HG03097 (cell line): ENCODE measurements at regions not wholly inside any gene's neighbourhood (a gene's known extent, or its start where the extent isn't known, plus 50 kb on each side); places are given as distances from the start of the nearest gene placed in this dataset.

ENCODE experiments used
- ATAC-seq: cut with Tn5 transposase; IDR thresholded peaks from one replicate; pipeline ENCODE4 v1.9.1; 2021; ENCODE audit not compliant: unreplicated experiment, low FRiP score

DNA sequence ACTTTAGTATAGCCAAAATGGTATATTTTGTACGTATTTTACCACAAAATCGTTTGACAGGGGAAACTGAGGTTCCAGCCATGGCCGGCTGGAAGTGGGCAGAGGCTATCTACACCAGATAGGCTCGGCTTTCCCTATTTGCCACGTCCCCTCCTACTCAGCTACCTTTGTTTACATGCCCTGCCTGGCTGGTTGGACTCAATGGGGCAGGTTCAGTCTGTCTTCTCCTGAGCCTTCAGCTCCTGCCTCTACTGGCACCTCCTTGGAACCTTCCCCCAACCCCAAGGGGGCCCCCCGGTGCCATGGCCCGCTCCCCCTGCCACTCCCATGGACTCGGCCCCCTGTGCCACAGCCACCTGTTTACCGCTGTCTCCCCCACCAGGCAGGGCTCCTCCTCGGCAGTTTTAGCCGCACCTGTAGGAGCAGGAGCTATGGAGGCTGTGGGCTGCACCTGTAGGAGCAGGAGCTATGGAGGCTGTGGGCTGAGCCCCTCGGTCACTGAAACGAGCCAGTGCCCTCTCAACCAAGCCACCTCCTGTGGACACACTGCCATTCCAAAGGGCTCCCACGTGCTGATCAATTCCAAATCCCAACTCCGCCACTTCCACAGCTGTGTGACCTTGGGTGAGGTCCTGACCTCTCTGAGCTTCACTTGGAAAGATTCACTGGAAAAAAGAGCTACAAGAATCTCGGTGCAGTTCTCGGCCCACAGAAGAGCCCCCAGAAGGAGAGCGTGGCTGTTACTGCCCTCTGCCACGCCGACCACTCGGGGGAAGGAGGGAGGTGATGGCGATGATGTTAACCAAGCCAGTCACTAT is 62.2 kb downstream of the NCOR2 start:
- no peak for ATAC-seq

DNA sequence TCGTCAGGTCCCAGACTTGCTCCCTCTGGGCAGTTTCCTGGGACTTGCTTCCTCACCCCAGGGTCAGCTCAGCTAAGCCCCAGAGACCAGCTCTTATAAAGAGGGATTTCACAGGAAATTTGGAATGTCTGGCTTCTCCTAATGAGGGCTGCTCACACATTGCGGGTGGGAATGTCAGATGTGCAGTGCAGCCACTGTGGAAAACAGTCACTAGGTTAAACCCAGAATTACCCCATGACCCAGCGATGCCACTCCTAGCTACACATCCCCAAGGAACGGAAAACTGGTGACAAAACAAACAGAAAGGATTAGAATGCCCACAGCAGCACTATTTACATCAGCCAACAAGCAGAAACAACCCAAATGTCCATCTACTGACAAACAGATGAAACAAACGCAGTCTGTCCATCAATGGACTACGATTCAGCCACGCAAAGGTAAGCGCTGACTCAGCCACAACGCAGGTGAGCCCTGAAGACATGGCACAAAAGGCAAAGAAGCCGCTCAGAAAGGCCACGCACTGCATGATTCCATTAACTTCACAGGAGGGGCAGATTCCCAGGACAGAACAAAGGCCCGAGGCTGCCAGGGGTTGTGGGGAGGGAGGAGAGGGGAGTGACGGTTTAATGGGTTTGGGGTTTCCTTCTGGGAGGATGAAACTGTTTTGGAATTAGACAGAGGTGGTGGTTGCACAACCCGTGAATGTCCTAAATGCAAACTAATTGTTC is 63.0 kb downstream of the NCOR2 start:
- ATAC-seq, result no peak

DNA sequence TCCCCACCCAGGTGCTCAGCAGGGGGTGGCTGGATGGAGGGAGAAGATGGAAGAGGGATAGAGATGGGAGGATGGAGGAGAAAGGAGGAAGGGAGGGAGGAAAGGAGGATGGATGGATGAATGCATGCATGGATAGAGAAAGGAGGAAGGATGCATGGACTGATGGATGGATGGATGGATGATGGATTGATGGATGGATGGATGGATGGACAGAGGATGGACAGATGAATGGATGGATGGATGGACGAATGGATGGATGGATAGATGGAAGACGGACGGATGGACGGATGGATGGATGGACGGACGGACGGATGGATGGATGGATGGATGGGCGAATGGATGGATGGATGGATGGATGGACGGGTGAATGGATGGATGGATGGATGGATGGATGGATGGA is 64.1 kb downstream of the NCOR2 start:
- no peak for ATAC-seq

DNA sequence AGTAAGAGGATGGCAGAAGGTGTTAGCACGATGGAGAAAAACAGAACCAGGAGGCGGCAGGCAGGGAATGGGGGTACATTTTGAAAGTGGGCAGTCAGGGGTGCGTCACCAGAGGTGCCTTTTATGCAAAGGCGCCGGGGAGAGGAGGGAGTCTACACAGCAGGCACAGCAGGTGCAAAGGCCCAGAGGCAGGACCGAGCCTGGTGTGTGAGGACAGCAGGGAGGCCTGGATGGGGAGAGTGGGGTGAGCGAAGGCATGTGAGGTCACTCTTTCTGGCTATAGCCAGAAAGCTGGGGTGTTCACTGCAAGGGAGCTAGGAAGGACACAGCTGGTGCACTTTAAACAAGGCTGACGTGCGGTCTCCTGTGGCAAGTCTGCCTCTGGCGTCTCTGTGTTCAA is 65.0 kb downstream of the NCOR2 start:
- ATAC-seq, result no peak

DNA sequence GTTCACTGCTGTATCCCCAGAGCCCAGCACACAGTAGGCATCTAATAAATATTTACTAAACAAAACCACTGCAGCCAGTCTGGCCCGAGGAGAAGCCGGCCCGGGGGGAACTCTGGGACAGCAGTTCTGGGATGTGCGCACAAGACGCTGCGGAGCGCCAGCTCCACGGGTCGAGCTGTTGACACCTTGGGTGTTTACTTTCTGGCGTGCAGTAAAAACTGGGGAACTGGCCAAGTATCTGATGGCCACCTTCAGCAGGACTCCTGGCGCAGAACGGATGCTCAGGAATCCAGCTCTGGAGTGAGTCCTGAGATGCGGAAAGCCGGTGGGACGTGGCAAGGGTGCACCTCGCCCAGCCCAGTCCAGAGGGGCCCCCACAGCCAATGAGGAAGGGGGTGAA is 65.6 kb downstream of the NCOR2 start:
- no peak for ATAC-seq

DNA sequence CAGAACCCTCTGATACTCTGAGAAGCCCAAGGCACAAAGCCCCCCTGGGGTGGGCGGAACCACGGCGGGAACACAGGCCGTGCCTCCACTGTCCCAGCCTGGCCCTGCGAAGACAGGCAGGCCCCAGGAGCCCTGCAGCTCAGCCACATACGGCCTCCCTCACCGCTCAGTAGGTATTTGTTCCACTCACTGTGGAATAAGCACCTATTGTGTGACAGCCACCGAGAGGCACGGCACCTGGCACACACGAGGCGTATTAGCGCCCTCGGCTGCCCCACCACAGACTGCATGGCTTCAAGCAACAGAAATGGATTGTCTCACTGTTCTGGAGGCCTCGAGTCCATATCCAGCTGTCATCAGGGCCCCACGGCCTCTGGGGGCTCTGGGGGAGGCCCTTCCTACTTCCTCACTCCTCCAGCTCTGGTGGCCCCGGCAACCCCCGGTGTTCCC is 66.3 kb downstream of the NCOR2 start:
- no peak for ATAC-seq

DNA sequence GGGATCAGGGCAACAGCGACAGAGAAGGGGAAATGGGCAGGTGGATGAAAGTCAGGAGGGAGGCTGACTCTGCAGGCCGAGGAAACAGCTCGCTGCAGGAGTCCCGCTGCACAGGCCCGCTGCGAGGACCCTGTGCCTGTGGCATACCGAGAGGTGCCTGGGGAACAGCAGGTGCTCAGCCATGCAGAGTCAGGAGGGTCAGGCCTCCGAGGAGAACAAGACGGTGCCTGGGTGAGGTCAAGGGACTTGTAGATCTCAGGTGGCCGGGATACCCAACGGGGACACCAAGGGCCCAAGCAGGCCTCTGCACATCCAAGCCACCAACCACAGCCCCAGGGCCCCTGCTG is 67.5 kb downstream of the NCOR2 start:
- ATAC-seq, result no peak

DNA sequence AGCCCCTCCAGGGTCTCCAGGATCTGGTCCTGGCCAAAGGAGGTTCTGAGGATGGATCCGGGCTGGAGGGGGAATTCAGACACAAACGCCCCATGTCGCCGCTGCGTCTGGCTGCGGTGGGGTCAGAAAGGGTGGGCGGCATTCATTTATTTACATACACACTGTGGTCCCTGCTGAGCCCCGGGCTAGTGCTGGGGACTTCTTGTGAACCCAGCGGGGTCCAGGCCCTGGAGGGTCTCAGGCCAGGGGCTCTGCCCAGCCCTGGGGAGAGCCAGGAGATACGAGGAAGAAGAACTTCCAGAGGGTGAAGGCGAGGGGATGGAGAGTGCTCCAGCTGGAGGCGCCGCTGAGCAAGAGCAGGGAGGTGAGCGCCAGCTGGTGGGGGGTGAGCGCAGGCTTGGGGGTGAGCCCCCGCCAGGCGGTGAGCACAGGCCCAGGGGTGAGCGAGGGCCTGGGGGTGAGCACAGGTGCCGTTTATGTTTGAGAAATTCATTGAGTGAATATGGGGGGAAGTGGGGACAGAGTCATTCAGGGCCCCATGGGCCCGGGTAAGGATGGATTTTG is 68.1 kb downstream of the NCOR2 start:
- no peak for ATAC-seq

DNA sequence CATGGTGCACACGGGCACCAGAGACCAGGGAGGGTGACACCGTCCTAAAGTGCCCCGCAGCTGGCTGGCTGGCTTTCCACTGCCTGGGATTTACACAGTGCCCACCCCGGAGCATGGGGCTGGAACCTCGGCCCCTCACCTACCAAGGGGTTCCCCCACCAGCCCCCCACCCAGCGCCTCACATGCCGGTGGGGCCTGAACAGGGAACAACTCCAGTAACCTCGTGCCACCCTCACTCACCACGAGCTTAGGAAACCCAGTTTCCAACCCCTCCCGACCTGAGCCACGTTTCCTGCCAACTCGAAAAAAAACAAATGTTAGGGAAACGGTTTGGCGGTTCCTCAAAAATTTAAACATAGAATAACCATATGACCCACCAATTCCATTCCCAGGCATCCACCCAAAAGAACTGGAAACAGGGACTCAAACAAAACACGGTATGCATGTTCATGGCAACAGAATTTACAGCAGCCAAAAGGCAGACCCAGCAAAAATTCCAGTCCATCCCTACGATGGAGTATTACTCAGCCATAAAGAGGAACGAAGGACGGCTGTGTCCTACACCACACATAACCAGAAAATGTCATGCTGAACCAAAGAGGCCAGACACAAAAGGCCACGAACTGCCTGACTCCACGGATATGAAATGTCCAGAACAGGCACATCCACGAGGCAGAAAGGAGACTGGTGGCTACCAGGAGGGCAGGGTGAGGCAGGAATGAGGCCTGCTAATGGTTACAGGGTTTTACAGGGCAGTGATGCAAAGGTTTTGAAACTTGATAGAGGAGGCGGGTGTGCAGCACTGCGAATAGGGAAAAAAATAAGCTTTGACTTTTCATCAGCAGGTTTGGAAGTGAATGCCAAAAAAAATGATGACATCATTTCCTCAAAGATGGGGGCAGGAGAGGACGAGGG is 68.9 kb downstream of the NCOR2 start:
- no peak for ATAC-seq

DNA sequence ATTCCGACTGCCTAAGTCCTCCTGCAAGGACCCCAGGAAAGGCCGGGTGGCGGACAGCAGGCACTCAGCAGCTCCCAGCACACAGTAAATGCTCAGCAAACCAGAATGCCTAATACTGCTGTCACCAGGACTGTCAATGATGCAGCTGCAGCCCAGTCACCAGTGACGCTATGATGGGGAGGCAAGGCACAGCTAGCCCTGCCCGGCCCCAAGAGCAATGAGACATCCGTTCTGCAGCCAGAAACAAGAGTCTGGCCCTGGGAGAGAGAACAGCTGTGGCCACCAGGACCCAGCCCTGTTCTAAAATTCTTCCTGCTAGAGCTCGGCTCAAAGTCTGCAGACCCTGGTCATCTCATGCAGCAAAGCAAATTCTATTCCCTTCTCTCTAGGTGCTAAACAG is 69.8 kb downstream of the NCOR2 start:
- ATAC-seq, result no peak

DNA sequence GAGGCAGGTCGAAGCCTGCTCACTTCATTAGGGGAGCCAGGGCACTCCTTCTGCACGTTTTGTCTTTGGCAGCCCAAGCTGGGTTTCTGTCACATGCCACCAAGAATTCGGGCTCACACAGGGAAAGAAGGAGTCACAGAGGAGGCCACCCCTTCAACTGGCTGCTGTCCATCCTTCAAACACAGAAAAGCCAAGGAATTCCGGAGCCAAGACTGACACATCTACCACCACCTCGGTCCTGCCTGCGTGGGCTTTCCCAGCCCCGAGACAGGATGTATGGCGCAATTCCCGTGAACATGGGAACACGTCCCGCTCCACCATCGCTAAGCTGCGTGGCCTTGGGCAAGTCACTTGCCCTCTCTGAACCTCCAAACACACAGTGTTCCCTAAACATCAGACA is 70.4 kb downstream of the NCOR2 start:
- ATAC-seq, result no peak

DNA sequence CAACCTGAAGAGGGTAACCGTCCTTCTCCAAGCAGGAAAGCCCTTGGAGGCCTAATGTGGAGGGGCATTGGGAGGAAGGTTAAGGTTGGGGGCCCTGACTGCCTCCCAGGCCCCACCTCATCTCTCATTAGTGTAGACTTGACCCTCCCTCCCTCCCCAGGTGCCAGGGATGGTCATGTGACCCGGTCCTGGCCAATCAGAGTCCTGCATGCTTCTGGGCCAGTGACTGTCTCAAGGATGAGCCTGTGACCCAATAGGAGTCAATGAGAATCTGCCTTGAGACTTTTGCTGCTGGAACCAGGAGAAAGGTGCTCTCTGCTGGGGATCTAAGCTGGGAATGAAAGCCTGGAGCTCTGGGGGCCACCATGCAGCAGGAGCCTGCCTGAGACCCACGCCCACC is 70.8 kb downstream of the NCOR2 start:
- ATAC-seq, result no peak

DNA sequence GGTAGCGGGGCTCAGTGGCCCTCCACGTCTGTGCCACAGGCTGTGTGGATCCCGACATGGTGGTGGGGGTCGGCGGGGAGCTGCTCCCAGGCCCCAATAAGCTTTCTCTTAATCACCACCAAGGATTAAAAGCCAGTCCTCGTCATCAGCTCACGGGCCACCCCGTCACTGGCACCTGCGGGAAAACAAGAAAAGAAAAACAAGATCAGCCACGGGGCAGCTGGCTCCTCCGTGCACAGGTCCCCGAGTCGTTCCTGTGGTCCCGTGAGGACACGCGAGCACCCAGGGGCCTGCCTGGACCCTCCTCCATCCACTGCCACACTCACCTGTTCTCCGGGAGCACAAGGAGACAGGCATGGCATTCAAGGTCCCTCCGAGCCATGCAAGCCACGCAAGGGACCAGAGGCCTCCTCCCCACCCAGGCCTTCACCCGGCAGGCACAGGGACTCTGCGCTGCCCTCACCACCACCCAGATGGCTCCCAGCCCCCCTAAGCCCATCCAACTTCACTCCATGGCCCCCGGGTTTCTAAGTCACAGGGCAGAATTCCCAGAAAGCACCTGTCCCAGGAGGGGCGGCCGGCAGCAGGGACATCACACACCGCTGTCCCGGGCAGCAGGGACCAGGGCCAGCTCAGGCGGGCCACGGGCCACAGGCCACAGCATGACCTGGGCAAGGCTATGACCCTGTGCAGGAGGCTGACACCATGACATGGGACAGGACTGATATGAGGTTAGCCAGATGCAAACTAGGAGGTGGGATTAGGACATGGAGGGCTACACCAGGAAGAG is 72.0 kb downstream of the NCOR2 start:
- ATAC-seq, result no peak

DNA sequence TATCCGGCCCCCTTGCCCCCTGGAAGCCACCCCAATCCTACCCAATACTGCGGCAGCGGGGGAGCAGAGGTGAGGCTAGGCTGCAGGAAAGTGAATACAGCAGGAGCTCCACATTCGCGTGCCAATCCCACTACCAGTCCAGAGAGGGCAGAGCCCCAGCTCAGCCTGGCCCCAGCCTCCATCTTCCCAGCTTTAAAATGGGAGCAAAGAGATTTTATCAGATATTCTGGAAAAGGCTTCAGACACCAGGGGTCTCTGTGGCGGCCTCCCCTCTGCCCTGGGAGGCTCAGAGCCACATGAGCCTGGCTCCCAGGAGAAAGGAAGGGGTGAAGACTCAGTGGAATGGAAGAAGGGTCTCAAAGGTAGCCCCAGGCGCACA is 72.7 kb downstream of the NCOR2 start:
- ATAC-seq, result no peak

DNA sequence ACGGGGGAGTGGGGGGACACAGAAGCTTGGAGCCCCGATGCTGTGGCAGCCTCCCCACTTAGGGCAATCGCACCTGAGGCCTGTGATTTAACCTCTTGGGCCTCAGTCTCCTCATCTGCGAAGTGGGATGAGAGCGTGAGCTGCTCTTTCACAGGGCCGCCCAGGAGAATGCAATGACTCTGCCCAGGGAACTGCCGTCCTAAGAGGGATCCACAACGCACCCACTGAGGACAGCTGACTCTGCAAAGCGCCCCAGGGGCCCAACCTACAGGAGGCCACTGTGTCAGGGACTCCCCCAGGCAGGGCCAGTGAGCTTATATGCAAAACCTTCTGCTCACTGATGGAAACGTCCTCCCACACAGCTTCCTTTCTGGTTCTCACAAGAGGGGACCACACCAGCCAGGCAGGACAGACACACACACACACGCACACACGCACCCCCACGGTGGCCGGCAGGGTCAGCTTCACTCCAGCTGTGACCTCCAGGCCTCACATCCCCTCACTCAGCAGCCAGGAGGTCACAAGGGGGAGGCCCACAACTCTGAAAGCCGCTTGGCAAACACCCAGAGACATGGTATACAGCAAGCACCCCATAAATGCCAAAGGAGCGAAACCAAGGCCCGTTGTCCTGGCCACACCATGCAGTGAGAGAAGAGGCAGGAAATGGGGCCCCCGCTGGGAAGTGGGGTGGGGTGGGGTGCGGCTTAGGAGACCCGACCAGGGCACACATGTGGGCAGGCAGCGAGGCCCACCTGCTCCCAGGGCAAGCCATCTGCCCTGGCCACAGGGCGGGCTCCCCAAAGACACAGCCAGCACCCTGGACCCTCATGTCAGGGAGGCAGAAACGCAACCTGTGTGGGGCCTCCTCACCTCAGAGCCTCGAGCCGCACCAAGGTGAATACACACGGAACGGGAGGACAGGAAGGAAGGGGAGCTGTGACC is 73.3 kb downstream of the NCOR2 start:
- peak; percentile 86 for ATAC-seq

DNA sequence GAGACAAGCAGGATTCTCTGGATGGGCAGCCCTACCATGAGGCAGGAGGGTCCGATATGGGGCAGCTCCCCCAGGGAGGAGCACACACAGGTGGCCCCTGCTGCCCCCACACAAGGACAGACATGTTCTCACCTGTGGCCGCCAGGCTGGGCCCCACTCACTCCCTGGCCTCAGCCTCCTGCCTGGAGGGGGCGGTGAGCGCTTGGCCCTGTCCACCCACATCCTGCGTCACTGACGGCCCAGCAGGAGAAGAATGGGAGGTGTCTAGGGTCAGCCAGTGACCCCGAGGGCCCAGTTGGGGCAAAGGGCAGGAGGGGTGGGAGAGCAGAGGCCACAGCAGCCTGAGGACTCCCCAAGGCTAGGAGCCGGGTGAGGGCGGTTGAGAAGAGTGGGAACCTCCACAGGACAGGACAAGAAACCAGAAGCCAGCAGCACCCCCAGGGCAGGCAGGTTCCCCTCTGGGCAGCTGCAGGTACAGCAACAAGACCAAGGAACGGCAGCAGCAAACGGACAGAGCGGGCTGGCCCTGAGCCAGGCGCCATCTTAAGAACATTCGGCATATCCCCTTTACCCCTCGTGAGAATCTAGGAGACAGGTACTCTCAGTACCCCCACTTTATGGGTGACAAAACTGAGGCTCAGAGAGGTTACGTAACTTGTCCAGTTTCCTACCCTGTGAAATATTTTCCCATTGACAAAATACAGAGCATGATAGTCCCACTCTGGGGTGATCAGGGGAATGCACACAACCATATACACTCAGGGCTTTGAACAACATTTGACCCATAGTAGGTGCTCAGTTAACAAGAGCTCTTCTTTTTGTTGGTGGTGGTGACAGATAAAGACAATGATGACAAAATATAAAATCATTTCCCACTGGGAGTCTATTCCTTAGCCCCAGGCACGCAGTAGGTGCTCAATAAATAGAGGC is 74.3 kb downstream of the NCOR2 start:
- no peak for ATAC-seq

DNA sequence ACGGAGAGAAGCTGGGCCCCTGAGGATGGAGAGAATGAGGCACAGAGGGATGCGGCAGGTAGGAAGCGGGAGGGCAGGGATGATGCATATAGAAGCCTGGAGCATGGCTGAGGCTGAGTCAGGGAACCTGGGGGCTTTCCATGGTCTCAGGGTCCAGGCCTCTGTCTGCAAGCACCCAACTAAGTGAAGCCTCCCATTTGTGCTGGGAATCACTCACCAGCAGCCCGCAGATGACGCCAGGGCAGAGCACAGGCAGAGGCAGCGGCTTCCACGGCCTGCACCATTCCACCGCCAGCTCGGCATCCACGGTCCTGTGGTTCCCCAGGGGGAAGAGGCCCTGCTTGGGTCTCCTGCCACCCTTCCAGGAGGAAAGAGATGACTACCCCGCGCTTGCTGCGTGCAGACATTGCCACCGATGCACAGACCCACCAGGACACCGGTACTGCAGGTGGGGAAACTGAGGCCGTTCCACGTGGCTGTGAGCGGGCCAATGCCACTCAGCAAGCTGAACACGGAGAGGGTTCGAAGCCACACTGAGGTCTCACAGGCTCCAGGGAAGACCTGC is 75.5 kb downstream of the NCOR2 start:
- no peak for ATAC-seq

DNA sequence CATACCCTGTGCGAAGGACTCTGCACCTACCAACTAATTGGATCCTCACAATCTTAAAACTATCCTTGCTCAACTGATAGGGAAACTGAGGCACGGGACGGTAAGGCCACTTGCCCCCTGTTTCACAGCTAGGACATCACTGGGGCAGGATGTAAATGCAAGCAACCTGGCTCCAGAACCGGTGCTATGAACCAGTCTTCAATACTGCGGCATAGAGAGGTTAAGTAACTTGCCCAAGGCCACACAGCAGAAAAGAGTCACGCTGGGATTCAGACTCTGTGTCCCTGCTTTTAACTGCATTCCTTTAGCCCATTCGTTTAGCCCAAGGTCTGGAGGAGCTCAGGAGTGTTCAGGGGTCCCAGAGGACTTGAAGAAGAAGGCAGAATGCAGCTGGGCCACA is 76.1 kb downstream of the NCOR2 start:
- no peak for ATAC-seq
